ENCODE measurements at regions not wholly inside any gene's neighbourhood (a gene's known extent, or its start where the extent isn't known, plus 50 kb on each side); places are given as distances from the start of the nearest gene placed in this dataset.

DNA sequence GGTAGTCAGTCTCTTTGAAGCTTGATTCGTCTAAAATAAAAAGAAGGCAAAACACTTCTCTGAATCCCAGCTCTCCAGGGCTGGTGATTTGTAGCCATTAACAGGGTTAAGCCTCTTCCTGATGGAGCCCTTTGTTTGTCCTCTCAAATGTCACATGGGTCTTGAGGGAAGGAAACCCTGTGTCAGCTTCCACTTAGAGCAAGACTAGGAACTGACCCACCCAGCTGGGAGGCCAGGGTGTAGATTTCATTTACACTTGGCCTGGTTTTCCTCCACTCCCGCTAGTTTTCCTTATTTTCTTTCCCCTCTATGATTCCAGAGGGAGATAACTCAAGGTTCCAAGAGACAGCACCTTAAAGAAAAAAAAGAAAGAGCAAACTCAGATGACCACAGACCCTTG lies 230.5 kb upstream of the EGLN3 start:
- no peaks in the 10 kb centered on the region for H3K27me3 ChIP-seq (ENCODE audit: insufficient read depth, low read depth, low read length)
- no peaks in the 10 kb centered on the region for H3K36me3 ChIP-seq (ENCODE audit: insufficient read depth, low read length)
- H2AFZ ChIP-seq (ENCODE audit: low read depth, low read length), result no peak overlapping the region
- no peak overlapping the region for H3K4me2 ChIP-seq (ENCODE audit: low read length)
- TF ChIP-seq REST (IDR thresholded peaks at IDR 0.05; ENCODE audit: borderline replicate concordance) (no peak), EZH2 (IDR thresholded peaks at IDR 0.05; ENCODE audit: borderline replicate concordance, insufficient read depth, low read length, poor library complexity, severe bottlenecking) (no peak), MXI1 (conservative IDR thresholded peaks at IDR 0.05; ENCODE audit: poor library complexity, severe bottlenecking) (no peak), EP300 (conservative IDR thresholded peaks at IDR 0.05; ENCODE audit: poor library complexity, severe bottlenecking) (no peak), POLR2AphosphoS5 (IDR thresholded peaks at IDR 0.05) (no peak), RAD21 (conservative IDR thresholded peaks at IDR 0.05) (no peak), SMC3 (conservative IDR thresholded peaks at IDR 0.05; ENCODE audit: poor library complexity) (no peak), TAF1 (IDR thresholded peaks at IDR 0.05; ENCODE audit: low read depth) (no peak)
- TF ChIP-seq, protein P1, sequence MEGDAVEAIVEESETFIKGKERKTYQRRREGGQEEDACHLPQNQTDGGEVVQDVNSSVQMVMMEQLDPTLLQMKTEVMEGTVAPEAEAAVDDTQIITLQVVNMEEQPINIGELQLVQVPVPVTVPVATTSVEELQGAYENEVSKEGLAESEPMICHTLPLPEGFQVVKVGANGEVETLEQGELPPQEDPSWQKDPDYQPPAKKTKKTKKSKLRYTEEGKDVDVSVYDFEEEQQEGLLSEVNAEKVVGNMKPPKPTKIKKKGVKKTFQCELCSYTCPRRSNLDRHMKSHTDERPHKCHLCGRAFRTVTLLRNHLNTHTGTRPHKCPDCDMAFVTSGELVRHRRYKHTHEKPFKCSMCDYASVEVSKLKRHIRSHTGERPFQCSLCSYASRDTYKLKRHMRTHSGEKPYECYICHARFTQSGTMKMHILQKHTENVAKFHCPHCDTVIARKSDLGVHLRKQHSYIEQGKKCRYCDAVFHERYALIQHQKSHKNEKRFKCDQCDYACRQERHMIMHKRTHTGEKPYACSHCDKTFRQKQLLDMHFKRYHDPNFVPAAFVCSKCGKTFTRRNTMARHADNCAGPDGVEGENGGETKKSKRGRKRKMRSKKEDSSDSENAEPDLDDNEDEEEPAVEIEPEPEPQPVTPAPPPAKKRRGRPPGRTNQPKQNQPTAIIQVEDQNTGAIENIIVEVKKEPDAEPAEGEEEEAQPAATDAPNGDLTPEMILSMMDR (IDR thresholded peaks at IDR 0.05; ENCODE audit: poor library complexity, severe bottlenecking), result no peak
- H3F3A ChIP-seq (ENCODE audit: insufficient read depth, low read length, poor library complexity, severe bottlenecking), result no peaks in the 10 kb centered on the region
- H3K79me2 ChIP-seq (replicated peaks; ENCODE audit: insufficient read depth, low read length), result no peaks in the 10 kb centered on the region
- H3K27ac ChIP-seq (ENCODE audit: low read length), result no peak overlapping the region
- H3K4me3 ChIP-seq (ENCODE audit: low read length), result no peak overlapping the region
- no peak overlapping the region for H3K9ac ChIP-seq (ENCODE audit: low read length)
- no peaks in the 10 kb centered on the region for H3K9me2 ChIP-seq (ENCODE audit: insufficient read depth, low read length)
- no peaks in the 10 kb centered on the region for H4K20me1 ChIP-seq (ENCODE audit: insufficient read depth)
- no peaks in the 10 kb centered on the region for H3K9me3 ChIP-seq (ENCODE audit: low read length)

- no peak overlapping the region for H3K9ac ChIP-seq (ENCODE audit: low read length)
- H3K36me3 ChIP-seq (ENCODE audit: insufficient read depth, low read length), result no peaks in the 10 kb centered on the region
- H3K4me3 ChIP-seq (ENCODE audit: low read length), result no peak overlapping the region
- H3K27me3 ChIP-seq (ENCODE audit: insufficient read depth, low read depth, low read length), result no peaks in the 10 kb centered on the region
- no peak overlapping the region for H3K27ac ChIP-seq (ENCODE audit: low read length)
- no peak overlapping the region for H2AFZ ChIP-seq (ENCODE audit: low read depth, low read length)
- TF ChIP-seq MXI1 (conservative IDR thresholded peaks at IDR 0.05; ENCODE audit: poor library complexity, severe bottlenecking), result no peak
- TF ChIP-seq, protein P1 (IDR thresholded peaks at IDR 0.05; ENCODE audit: poor library complexity, severe bottlenecking), result no peak
- TF ChIP-seq SMC3 (conservative IDR thresholded peaks at IDR 0.05; ENCODE audit: poor library complexity), result no peak
- no peak for TF ChIP-seq RAD21 (conservative IDR thresholded peaks at IDR 0.05)
- TF ChIP-seq TAF1 (IDR thresholded peaks at IDR 0.05; ENCODE audit: low read depth), result no peak
- no peak for TF ChIP-seq POLR2AphosphoS5 (IDR thresholded peaks at IDR 0.05)
- TF ChIP-seq EZH2 (IDR thresholded peaks at IDR 0.05; ENCODE audit: borderline replicate concordance, insufficient read depth, low read length, poor library complexity, severe bottlenecking), result no peak
- TF ChIP-seq REST (IDR thresholded peaks at IDR 0.05; ENCODE audit: borderline replicate concordance), result no peak
- no peak for TF ChIP-seq EP300 (conservative IDR thresholded peaks at IDR 0.05; ENCODE audit: poor library complexity, severe bottlenecking)
- H3K9me2 ChIP-seq (ENCODE audit: insufficient read depth, low read length), result no peaks in the 10 kb centered on the region
- H3F3A ChIP-seq (ENCODE audit: insufficient read depth, low read length, poor library complexity, severe bottlenecking), result no peaks in the 10 kb centered on the region
- H4K20me1 ChIP-seq (ENCODE audit: insufficient read depth), result no peaks in the 10 kb centered on the region
- no peaks in the 10 kb centered on the region for H3K79me2 ChIP-seq (replicated peaks; ENCODE audit: insufficient read depth, low read length)
- no peaks in the 10 kb centered on the region for H3K9me3 ChIP-seq (ENCODE audit: low read length)
- no peak overlapping the region for H3K4me2 ChIP-seq (ENCODE audit: low read length)
These were observed 230.0 kb upstream of the EGLN3 start for GRCh38 chr14:34180869-34181268.
